HepG2 (cell line): ENCODE measurements at regions not wholly inside any gene's neighbourhood (a gene's known extent, or its start where the extent isn't known, plus 50 kb on each side); places are given as distances from the start of the nearest gene placed in this dataset.

Experiments used
- ATAC-seq: fragments of 200-7000 bp; cut with Tn5 transposase; 3 replicates; pipeline ENCODE4 v1.9.1; 2020; ENCODE audit warnings: mild to moderate bottlenecking, moderate library complexity
- BruUV-seq: library from RNA; stranded (reverse); fragments of 400-500 nt; replicated peaks from 2 replicates; lab custom pipeline; 2021; lab: Mats Ljungman, UMichigan
- CTCF ChIA-PET: fragments of 300-600 bp; formaldehyde crosslinking; extraction: SDS; loops from one replicate; lab custom pipeline; 2021; ENCODE audit warnings: low total read pairs, inconsistent platforms, low intra/inter-chr PET ratio; lab: Yijun Ruan, JAX
- POLR2A ChIA-PET: fragments of 350-600 bp; sonication (Branson Sonifier 250); formaldehyde crosslinking; loops from one replicate; lab custom pipeline; 2020; ENCODE audit warnings: antibody characterized with exemption, inconsistent platforms; lab: Yijun Ruan, JAX
- DNase-seq: peaks from one replicate; pipeline ENCODE4 v3.0.0-alpha.2; 2015; ENCODE audit warnings: low spot score
- FAIRE-seq: peaks from 3 replicates; lab custom pipeline; 2011; peaks lifted over from hg19 to GRCh38; lab: Jason Lieb, UNC
- H2AFZ ChIP-seq: one replicate; pipeline ENCODE4 v1.6.1; 2011; ENCODE audit warnings: low read length, inconsistent platforms
- H3K27ac ChIP-seq: fragments of 300-600 bp; 3 replicates; pipeline ENCODE4 v1.8.0; 2011; ENCODE audit warnings: mixed run types, mild to moderate bottlenecking, mixed read lengths, low read length, inconsistent platforms; ENCODE audit not compliant: insufficient read depth; ENCODE audit errors: extremely low read length
- H3K27me3 ChIP-seq, 2 experiments: fragments of 200-600 bp in 1 of 2; 2 replicates in 1 of 2; 3 replicates in 1 of 2; pipeline versions ENCODE4 v1.6.0 to v1.8.0; 2011; ENCODE audit warnings: low read length in 2 of 2, mild to moderate bottlenecking in 2 of 2, moderate library complexity in 2 of 2, inconsistent platforms in 1 of 2; ENCODE audit not compliant: insufficient read depth in 2 of 2, control insufficient read depth in 1 of 2
- H3K36me3 ChIP-seq, 2 experiments: fragments of 200-600 bp in 1 of 2; replicated peaks in 1 of 2; 2 replicates in 1 of 2; 3 replicates in 1 of 2; pipeline versions ENCODE4 v1.5.1 to v1.8.0; 2011; ENCODE audit warnings: low read length in 2 of 2, inconsistent platforms in 1 of 2; ENCODE audit not compliant: insufficient read depth in 2 of 2, control insufficient read depth in 1 of 2
- H3K4me1 ChIP-seq: 2 replicates; pipeline ENCODE4 v1.5.1; 2012; ENCODE audit warnings: low read length, inconsistent platforms; ENCODE audit not compliant: insufficient read depth
- H3K4me2 ChIP-seq: 2 replicates; pipeline ENCODE4 v1.6.0; 2011; ENCODE audit warnings: low read depth, low read length, inconsistent platforms
- H3K4me3 ChIP-seq, 3 experiments: fragments of 200-600 bp in 1 of 3; sonication (generic), shearing (Covaris generic) in 1 of 3; replicated peaks in 1 of 3; 2 replicates each; pipeline ENCODE4 v1.5.1; 2011 to 2016; ENCODE audit warnings: low read length in 3 of 3, inconsistent platforms in 2 of 3, low read depth in 2 of 3, mild to moderate bottlenecking in 2 of 3, control low read depth in 1 of 3, mixed read lengths in 1 of 3; ENCODE audit not compliant: insufficient read depth in 1 of 3
- H3K79me2 ChIP-seq: one replicate; pipeline ENCODE4 v1.6.1; 2011; ENCODE audit warnings: low read length, inconsistent platforms; ENCODE audit not compliant: insufficient read depth
- H3K9ac ChIP-seq: 2 replicates; pipeline ENCODE4 v1.6.0; 2011; ENCODE audit warnings: mild to moderate bottlenecking, low read depth, low read length, inconsistent platforms; ENCODE audit not compliant: insufficient read depth
- H3K9me3 ChIP-seq: 2 replicates; pipeline ENCODE4 v1.5.1; 2012; ENCODE audit warnings: mild to moderate bottlenecking, low read length
- H4K20me1 ChIP-seq: 2 replicates; pipeline ENCODE4 v1.6.0; 2011; ENCODE audit warnings: inconsistent platforms, mild to moderate bottlenecking, low read length, moderate library complexity; ENCODE audit not compliant: insufficient read depth
- CREB1 ChIP-seq, 2 experiments: fragments of 450-650 bp in 1 of 2; IDR thresholded peaks; 2 replicates each; pipeline ENCODE4 v1.6.1; 2016 to 2017; ENCODE audit warnings: control low read depth in 1 of 2, mild to moderate bottlenecking in 1 of 2, missing compliant biosample characterization in 1 of 2, missing genetic modification characterization in 1 of 2
- MTA1 ChIP-seq: sonication (generic); formaldehyde crosslinking; IDR thresholded peaks from 2 replicates; pipeline ENCODE4 v1.4.0; 2020; ENCODE audit warnings: missing genetic modification reagents, mild to moderate bottlenecking, borderline replicate concordance
- YY1 ChIP-seq: IDR thresholded peaks from 2 replicates; pipeline ENCODE4 v1.6.1; 2011; ENCODE audit warnings: low read length, low read depth, moderate library complexity, mild to moderate bottlenecking; ENCODE audit not compliant: insufficient read depth, insufficient replicate concordance
- ZNF205 ChIP-seq: IDR thresholded peaks from 2 replicates; pipeline ENCODE4 v1.6.1; 2018; ENCODE audit warnings: missing biosample characterization, missing genetic modification reagents
- WGBS: methylation state at CpG from one replicate; pipeline ENCODE4 v1.1.6; 2017; ENCODE audit warnings: low lambda C conversion rate; 5-methylcytosine and 5-hydroxymethylcytosine counted together
- in situ Hi-C: cut with HindIII; loops from 2 replicates; pipeline ENCODE4 v1.10.0; 2017; ENCODE audit warnings: low pct_unique_long_range_greater_than_20kb; ENCODE audit not compliant: extremely low pct_ligation_motif_present
- intact Hi-C: fragments of 100-400 bp; cut with micrococcal nuclease; formaldehyde crosslinking; loops from one replicate; pipeline ENCODE4 v1.10.0; 2022; ENCODE audit not compliant: unreplicated experiment
- TF ChIP-seq, protein P1 (sequence below): sonication (generic); formaldehyde crosslinking; IDR thresholded peaks from 2 replicates; pipeline ENCODE4 v1.4.0; 2020; ENCODE audit warnings: mild to moderate bottlenecking, missing genetic modification reagents
- TF ChIP-seq, protein P2 (sequence below): sonication (generic); formaldehyde crosslinking; IDR thresholded peaks from 2 replicates; pipeline ENCODE4 v1.5.0; 2020; ENCODE audit warnings: mild to moderate bottlenecking, missing genetic modification reagents, moderate library complexity
- TF ChIP-seq, protein P3 (sequence below): sonication (generic); formaldehyde crosslinking; IDR thresholded peaks from 2 replicates; pipeline ENCODE4 v1.5.0; 2020; ENCODE audit warnings: mild to moderate bottlenecking, missing genetic modification reagents

DNA sequence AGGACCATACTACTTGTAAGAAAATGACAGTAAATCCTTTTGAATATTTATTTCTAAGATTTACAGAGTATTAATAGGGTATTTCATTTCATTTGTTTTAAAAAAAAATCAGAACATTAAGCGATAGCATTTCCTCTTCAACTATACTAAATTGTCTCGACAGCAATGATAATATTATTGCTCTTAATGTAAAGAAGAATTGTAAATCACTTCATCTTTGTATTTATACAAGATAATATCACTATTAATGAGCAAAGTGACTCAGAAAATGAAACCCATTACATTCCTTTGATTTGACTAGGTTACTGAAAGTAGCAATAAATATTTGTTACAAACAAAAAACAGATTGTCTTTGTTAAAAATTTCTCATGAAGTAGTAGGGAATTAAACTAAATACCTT lies 131.1 kb upstream of the CNTN4 start:
- in situ Hi-C loops: no loop called here
- Histone ChIP-seq H3K79me2 (no peaks in the 10 kb centered on the region), H3K4me3 (no peak overlapping the region), H4K20me1 (no peaks in the 10 kb centered on the region), H2AFZ (no peak overlapping the region), H3K9ac (no peak overlapping the region), H3K27me3 (no peaks in the 10 kb centered on the region)
- POLR2A ChIA-PET: no interaction called here
- DNase-seq (no peak), FAIRE-seq (no peak), ATAC-seq (no peak)
- TF ChIP-seq, protein P1, sequence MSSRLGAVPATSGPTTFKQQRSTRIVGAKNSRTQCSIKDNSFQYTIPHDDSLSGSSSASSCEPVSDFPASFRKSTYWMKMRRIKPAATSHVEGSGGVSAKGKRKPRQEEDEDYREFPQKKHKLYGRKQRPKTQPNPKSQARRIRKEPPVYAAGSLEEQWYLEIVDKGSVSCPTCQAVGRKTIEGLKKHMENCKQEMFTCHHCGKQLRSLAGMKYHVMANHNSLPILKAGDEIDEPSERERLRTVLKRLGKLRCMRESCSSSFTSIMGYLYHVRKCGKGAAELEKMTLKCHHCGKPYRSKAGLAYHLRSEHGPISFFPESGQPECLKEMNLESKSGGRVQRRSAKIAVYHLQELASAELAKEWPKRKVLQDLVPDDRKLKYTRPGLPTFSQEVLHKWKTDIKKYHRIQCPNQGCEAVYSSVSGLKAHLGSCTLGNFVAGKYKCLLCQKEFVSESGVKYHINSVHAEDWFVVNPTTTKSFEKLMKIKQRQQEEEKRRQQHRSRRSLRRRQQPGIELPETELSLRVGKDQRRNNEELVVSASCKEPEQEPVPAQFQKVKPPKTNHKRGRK (CRISPR knock-in tag): no peak
- TF ChIP-seq YY1: no peak
- no peak for TF ChIP-seq CREB1 (IDR thresholded peaks at IDR 0.05)
- TF ChIP-seq CREB1 (CRISPR knock-in tag; IDR thresholded peaks at IDR 0.05): no peak
- TF ChIP-seq MTA1 (CRISPR knock-in tag): no peak
- TF ChIP-seq, all 625 proteins: peak for 0
- Histone ChIP-seq H3K4me2 (no peak overlapping the region), H3K27ac (no peak overlapping the region), H3K36me3 (no peaks in the 10 kb centered on the region), H3K9me3 (peaks cover 93% of the 10 kb centered on the region), H3K4me1 (no peaks in the 10 kb centered on the region)
- CTCF ChIA-PET: no interaction called here
- no TSS peak for BruUV-seq
- intact Hi-C loops: no loop called here
- 45% methylated on average over 2 of the region's 2 CpGs for WGBS

DNA sequence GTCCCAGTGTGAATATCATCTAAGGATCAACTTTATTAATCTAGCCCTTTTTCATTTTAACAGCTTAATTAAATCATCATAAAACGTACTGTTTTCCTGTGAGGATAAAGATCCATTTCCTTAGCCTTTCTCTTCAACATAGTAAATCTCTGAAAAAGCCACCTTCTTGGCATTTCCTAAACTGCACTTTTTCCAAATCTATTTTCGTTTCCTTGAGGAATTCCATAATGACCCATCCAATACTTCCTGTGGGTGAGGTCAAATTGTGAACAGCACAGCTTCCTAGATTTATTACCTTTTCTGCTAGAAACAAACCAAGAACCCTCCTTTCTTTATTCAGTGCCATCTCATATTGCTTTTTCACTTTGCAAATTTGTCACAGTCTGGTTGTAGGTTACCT lies 129.4 kb upstream of the CNTN4 start:
- Histone ChIP-seq H2AFZ (no peak overlapping the region), H3K9ac (no peak overlapping the region), H3K4me1 (no peaks in the 10 kb centered on the region), H3K9me3 (peaks cover 93% of the 10 kb centered on the region), H3K27me3 (no peaks in the 10 kb centered on the region), H3K4me2 (no peak overlapping the region), H3K79me2 (no peaks in the 10 kb centered on the region), H3K27ac (no peak overlapping the region), H3K4me3 (no peak overlapping the region), H3K36me3 (no peaks in the 10 kb centered on the region), H4K20me1 (no peaks in the 10 kb centered on the region)
- CTCF ChIA-PET: no interaction called here
- POLR2A ChIA-PET: no interaction called here
- TF ChIP-seq, protein P2, sequence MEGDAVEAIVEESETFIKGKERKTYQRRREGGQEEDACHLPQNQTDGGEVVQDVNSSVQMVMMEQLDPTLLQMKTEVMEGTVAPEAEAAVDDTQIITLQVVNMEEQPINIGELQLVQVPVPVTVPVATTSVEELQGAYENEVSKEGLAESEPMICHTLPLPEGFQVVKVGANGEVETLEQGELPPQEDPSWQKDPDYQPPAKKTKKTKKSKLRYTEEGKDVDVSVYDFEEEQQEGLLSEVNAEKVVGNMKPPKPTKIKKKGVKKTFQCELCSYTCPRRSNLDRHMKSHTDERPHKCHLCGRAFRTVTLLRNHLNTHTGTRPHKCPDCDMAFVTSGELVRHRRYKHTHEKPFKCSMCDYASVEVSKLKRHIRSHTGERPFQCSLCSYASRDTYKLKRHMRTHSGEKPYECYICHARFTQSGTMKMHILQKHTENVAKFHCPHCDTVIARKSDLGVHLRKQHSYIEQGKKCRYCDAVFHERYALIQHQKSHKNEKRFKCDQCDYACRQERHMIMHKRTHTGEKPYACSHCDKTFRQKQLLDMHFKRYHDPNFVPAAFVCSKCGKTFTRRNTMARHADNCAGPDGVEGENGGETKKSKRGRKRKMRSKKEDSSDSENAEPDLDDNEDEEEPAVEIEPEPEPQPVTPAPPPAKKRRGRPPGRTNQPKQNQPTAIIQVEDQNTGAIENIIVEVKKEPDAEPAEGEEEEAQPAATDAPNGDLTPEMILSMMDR: no peak
- TF ChIP-seq ZNF205 (CRISPR knock-in tag): no peak
- TF ChIP-seq, protein P3, sequence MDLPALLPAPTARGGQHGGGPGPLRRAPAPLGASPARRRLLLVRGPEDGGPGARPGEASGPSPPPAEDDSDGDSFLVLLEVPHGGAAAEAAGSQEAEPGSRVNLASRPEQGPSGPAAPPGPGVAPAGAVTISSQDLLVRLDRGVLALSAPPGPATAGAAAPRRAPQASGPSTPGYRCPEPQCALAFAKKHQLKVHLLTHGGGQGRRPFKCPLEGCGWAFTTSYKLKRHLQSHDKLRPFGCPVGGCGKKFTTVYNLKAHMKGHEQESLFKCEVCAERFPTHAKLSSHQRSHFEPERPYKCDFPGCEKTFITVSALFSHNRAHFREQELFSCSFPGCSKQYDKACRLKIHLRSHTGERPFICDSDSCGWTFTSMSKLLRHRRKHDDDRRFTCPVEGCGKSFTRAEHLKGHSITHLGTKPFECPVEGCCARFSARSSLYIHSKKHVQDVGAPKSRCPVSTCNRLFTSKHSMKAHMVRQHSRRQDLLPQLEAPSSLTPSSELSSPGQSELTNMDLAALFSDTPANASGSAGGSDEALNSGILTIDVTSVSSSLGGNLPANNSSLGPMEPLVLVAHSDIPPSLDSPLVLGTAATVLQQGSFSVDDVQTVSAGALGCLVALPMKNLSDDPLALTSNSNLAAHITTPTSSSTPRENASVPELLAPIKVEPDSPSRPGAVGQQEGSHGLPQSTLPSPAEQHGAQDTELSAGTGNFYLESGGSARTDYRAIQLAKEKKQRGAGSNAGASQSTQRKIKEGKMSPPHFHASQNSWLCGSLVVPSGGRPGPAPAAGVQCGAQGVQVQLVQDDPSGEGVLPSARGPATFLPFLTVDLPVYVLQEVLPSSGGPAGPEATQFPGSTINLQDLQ (CRISPR knock-in tag): no peak
- intact Hi-C loops: no loop called here
- ATAC-seq: no peak
- DNase-seq: no peak
- WGBS: 1% methylated on average over 2 of the region's 2 CpGs
- no TSS peak for BruUV-seq
- FAIRE-seq: no peak
- in situ Hi-C loops: no loop called here
